ENCODE measurements at regions not wholly inside any gene's neighbourhood (a gene's known extent, or its start where the extent isn't known, plus 50 kb on each side); places are given as distances from the start of the nearest gene placed in this dataset.
A peak's percentile ranks its signal among the peaks of the same experiment; 100 is the strongest.
"Not testable (repeated sequence)": the region's sequence is repeated elsewhere in the genome, so short reads cannot be mapped to it uniquely, and the experiment has no call there.

DNA sequence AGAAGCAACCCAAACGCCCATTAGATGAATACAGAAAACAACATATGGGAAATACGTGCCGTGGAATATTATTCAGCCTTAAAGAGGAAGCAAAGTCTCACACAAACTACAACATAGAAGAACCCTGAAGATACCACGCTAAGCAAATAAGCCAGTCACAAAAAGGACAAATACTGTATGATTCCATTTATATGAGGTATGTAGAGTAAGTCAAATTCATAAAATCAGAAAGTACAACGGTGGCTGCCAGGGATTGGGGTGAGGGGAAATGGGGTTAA is 54.2 kb downstream of the SIPA1L2 start:
- ChIA-PET CTCF (no interaction called here), POLR2A (no interaction called here)
- DNase-seq (ENCODE audit: low read depth) = no peak
- Histone ChIP-seq H3K4me3 (ENCODE audit: low read depth, low read length) (no peak overlapping the region), H3K27me3 (ENCODE audit: control insufficient read depth, insufficient read depth, low read length) (no peaks in the 10 kb centered on the region), H3K36me3 (ENCODE audit: control insufficient read depth, insufficient read depth, low read length) (no peaks in the 10 kb centered on the region)
- TF ChIP-seq, protein P1, sequence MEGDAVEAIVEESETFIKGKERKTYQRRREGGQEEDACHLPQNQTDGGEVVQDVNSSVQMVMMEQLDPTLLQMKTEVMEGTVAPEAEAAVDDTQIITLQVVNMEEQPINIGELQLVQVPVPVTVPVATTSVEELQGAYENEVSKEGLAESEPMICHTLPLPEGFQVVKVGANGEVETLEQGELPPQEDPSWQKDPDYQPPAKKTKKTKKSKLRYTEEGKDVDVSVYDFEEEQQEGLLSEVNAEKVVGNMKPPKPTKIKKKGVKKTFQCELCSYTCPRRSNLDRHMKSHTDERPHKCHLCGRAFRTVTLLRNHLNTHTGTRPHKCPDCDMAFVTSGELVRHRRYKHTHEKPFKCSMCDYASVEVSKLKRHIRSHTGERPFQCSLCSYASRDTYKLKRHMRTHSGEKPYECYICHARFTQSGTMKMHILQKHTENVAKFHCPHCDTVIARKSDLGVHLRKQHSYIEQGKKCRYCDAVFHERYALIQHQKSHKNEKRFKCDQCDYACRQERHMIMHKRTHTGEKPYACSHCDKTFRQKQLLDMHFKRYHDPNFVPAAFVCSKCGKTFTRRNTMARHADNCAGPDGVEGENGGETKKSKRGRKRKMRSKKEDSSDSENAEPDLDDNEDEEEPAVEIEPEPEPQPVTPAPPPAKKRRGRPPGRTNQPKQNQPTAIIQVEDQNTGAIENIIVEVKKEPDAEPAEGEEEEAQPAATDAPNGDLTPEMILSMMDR (IDR thresholded peaks at IDR 0.05; ENCODE audit: insufficient read depth, low read depth, low read length) = no peak

DNA sequence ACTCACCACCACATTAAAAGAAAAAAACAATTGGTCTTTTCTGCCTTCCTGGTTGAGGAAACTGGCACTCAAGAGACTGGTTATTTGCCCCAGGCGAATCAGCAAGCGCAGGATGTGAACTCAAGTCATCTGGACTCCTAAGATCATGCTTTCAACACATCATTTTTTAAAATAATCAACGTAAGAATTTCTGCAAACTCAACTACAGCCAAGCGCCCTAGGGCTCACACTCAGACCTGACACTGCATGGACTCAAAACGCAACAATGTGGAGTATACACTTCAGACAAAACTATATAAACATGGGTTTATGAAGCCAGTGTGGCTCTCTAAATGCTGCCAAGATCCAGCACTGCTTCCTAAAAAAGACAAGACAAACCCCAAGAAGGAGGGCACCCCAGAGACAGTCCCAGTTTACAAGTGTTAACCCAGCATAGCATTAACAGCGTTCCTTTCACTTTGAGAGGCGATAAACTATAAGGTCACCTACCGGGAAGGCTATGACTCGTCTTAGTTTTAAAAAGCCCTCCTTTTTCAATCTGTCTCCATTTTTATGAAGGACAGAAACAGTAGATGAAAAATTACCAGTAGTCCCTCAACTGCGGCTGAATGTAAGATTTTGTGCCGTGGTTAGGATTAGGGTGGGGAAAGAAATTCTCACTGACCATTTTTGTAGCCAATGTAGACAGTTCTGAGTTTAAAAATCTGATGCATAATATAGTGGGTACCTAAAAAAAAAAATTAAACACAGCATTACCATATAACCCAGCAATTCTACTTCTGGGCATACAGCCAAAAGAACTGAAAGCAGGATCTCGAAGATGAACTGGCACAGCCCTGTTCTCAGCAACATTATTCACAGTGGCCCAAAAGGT is 54.8 kb downstream of the SIPA1L2 start:
- ChIA-PET POLR2A (no interaction called here), CTCF (no interaction called here)
- peak; percentile 31 for DNase-seq (ENCODE audit: low read depth)
- H3K36me3 ChIP-seq (ENCODE audit: control insufficient read depth, insufficient read depth, low read length) = no peaks in the 10 kb centered on the region
- H3K27me3 ChIP-seq (ENCODE audit: control insufficient read depth, insufficient read depth, low read length) = no peaks in the 10 kb centered on the region
- no peak overlapping the region for H3K4me3 ChIP-seq (ENCODE audit: low read depth, low read length)
- TF ChIP-seq, protein P1 (IDR thresholded peaks at IDR 0.05; ENCODE audit: insufficient read depth, low read depth, low read length) = no peak

DNA sequence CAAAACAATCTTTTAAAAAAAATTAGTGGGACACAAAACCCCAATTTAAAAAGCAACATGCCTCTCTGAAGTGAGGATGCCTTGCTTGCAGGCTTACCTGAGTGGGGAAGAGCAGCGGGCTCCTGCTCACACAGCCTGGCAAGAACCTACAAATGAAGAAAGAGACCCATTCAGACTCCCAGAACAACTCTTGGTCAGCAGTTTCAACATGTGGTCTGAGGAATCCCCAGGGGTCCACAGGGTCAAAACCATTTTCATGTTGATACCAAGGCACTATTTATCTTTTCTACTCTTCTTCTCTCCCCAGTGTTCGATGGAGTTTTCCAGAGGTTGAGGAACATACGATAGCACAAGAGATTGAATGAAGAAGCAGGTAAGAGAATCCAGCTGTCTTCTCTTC is 55.9 kb downstream of the SIPA1L2 start:
- DNase-seq (ENCODE audit: low read depth) = no peak
- ChIA-PET CTCF (no interaction called here), POLR2A (no interaction called here)
- TF ChIP-seq, protein P1 (IDR thresholded peaks at IDR 0.05; ENCODE audit: insufficient read depth, low read depth, low read length) = no peak
- Histone ChIP-seq H3K4me3 (ENCODE audit: low read depth, low read length) (no peak overlapping the region), H3K27me3 (ENCODE audit: control insufficient read depth, insufficient read depth, low read length) (no peaks in the 10 kb centered on the region), H3K36me3 (ENCODE audit: control insufficient read depth, insufficient read depth, low read length) (no peaks in the 10 kb centered on the region)

DNA sequence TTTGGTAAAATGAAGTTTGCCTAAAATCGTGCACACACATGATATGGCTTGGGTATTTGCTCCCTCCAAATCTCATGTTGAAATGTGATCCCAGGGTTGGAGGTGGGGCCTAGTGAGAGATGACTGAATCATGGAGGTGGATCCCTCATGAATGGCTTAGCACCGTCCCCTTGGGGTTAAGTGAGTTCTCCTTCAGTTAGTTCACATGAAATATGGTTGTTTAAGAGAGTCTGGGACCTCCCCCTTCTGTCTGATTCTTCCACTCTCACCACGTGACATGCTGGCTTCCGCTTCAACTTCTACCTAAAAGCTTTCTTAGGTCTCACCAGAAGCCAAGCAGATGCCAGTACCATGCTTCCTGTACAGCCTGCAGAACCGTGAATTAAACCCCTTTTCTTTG is 58.4 kb downstream of the SIPA1L2 start:
- POLR2A ChIA-PET = no interaction called here
- Histone ChIP-seq H3K4me3 (ENCODE audit: low read depth, low read length) (no peak overlapping the region), H3K36me3 (ENCODE audit: control insufficient read depth, insufficient read depth, low read length) (no peaks in the 10 kb centered on the region), H3K27me3 (ENCODE audit: control insufficient read depth, insufficient read depth, low read length) (no peaks in the 10 kb centered on the region)
- CTCF ChIA-PET = no interaction called here
- TF ChIP-seq, protein P1 (IDR thresholded peaks at IDR 0.05; ENCODE audit: insufficient read depth, low read depth, low read length) = no peak
- no peak for DNase-seq (ENCODE audit: low read depth)

DNA sequence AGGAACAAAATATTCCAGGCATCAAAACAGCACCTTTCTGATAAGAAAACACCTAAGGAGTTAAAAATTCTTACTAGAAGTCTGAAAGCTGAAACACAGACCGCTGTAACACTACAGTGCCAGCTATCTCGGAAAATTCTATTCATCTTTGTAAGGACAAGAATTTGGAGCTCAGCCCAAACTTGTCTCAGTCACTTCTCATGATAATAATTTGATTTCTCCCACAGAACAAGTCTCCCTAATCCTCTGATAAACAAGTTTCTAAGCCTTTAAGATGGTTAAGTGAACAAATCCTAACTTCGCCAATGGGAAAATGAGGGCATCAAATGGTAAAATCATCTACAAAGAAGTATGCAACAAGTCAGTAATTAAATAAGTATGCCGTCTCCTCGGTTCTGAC is 59.9 kb downstream of the SIPA1L2 start:
- DNase-seq (ENCODE audit: low read depth) = no peak
- ChIA-PET POLR2A (no interaction called here), CTCF (no interaction called here)
- Histone ChIP-seq H3K27me3 (ENCODE audit: control insufficient read depth, insufficient read depth, low read length) (no peaks in the 10 kb centered on the region), H3K36me3 (ENCODE audit: control insufficient read depth, insufficient read depth, low read length) (no peaks in the 10 kb centered on the region), H3K4me3 (ENCODE audit: low read depth, low read length) (no peak overlapping the region)
- TF ChIP-seq, protein P1 (IDR thresholded peaks at IDR 0.05; ENCODE audit: insufficient read depth, low read depth, low read length) = no peak

DNA sequence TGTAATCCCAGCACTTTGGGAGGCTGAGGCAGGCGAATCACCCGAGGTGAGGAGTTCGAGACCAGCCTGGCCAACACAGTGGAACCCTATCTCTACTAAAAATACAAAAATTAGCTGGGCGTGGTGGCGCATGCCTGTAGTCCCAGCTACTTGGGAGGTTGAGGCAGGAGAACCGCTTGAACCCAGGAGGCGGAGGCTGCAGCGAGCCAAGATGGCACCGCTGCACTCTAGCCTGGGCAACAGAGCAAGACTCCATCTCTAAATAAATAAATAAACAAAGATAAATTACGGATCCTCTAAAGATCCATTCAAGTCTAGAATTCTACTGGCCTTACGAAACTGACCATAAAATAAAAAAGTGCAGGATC is 60.4 kb downstream of the SIPA1L2 start:
- POLR2A ChIA-PET; H3K4me3 ChIP-seq (ENCODE audit: low read depth, low read length); H3K27me3 ChIP-seq (ENCODE audit: control insufficient read depth, insufficient read depth, low read length); DNase-seq (ENCODE audit: low read depth); CTCF ChIA-PET; H3K36me3 ChIP-seq (ENCODE audit: control insufficient read depth, insufficient read depth, low read length): not testable (repeated sequence)
